T1000 (cell line): ENCODE measurements at regions not wholly inside any gene's neighbourhood (a gene's known extent, or its start where the extent isn't known, plus 50 kb on each side); places are given as distances from the start of the nearest gene placed in this dataset.
A peak's percentile ranks its signal among the peaks of the same experiment; 100 is the strongest.
"Not testable (repeated sequence)": the region's sequence is repeated elsewhere in the genome, so short reads cannot be mapped to it uniquely, and the experiment has no call there.

Experiments
- DNase-seq: peaks from one replicate; lab custom pipeline; 2025; ENCODE audit warnings: mixed read lengths; lab: John Stamatoyannopoulos, UW

DNA sequence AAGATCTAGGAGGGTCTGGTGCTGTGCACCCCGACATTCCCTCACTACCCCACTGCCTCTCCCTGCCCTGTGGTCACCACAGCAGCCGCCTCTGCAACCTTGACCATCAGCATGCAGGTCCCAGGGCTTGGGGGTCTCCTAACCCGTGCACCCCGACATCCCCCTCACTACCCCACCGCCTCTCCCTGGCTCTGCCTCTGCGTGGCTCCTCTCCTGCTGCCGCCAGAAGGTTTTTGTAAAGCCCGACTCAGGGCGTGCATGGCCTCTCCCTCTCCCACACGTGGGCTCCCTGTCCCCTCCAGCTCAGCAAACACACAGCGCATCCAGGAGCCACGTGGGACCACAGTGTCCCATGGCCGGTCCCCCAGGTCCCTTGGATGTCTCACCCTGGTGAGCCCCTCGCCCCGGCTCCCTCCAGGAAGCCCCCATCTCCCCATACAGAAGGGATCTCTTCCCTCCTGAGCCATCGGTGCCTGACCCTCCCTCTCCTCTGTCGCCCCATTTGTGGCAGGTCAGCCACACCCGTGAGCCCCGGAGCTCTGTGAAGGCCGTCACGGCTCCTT, 112.5 kb upstream of the LPCAT1 start:
- not testable (repeated sequence) for DNase-seq

GRCh38 chr5:1635477-1635876, 111.7 kb upstream of the LPCAT1 start:
- not testable (repeated sequence) for DNase-seq

- no peak for DNase-seq
Observed at GRCh38 chr5:1634337-1634661, 110.5 kb upstream of the LPCAT1 start.

DNA sequence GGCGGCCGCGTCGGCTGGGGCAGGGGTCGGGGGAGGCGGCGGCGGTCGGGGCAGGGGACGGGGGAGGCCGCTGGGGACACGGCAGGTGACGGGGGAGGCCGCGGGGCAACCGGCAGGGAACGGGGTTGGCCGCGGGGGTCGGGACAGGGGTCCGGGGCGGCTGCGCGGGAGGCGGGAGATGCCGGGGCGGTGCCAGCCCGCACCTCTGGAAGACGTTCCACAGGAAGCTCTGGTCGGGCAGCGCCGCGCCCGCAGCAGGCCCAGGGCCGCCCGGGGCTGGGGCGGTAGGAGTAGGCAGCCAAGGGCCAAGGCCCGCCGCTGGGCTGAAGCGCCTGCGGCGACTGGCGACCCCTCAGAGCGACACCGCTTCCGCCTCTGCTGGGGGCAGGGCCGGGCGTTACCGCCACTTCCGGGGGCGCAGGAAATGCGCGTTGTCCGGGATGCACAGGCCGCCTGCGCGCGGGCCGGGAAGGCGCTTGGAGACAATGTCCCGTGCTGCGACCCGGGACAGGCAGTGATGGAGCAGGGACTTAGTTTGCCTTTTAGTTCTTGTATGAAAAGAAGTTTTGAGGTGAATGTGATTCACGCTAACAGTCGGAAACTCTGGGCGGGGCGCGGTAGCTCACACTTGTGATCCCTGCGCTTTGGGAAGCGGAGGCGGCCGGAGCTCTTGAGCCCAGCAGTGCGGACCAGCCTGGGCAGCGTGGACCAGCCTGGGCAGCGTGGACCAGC, 110.0 kb upstream of the LPCAT1 start:
- no peak for DNase-seq

DNA sequence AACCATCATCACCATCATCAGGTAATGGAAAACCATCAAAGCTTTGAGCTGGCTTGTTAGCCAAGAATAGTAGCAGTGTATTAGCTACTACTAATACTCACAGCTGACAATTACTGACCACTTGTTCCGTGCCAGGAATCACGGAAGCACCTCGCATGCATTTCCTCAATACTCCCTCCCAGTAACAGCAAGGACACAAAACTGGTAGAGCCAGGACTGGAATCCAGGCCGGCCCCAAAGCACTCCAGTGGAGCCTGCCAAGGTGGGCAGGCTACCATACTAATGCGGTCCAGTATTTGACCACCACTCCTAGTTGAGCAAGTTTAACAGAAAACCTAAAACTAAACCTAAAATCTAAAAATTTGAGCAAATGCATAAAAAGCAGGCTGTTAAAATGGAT, 107.2 kb upstream of the LPCAT1 start:
- not testable (repeated sequence) for DNase-seq

DNA sequence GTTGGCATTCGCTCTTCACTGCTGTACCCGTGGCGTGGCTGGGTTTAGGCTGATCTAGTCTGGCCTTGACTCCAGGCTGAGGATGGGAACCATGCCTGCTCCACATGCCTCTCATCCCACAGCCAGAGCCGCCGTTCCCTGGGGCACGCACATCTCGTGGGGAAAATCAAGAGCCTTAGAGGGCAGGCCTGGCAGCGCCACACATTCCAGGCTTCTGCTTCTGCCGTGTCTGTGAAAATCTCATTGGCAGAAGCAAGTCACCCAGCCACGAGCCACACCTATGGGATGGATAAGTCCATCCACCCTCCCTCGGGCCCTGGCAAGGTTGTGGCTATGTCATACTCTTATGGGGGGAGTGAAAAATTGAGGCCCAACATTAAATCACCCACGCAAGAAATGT, 102.6 kb upstream of the LPCAT1 start:
- DNase-seq = not testable (repeated sequence)

- not testable (repeated sequence) for DNase-seq
Observed at GRCh38 chr5:1619531-1619930, 95.8 kb upstream of the LPCAT1 start.

- DNase-seq = not testable (repeated sequence)
Observed at GRCh38 chr5:1618296-1618865, 94.6 kb upstream of the LPCAT1 start.

DNA sequence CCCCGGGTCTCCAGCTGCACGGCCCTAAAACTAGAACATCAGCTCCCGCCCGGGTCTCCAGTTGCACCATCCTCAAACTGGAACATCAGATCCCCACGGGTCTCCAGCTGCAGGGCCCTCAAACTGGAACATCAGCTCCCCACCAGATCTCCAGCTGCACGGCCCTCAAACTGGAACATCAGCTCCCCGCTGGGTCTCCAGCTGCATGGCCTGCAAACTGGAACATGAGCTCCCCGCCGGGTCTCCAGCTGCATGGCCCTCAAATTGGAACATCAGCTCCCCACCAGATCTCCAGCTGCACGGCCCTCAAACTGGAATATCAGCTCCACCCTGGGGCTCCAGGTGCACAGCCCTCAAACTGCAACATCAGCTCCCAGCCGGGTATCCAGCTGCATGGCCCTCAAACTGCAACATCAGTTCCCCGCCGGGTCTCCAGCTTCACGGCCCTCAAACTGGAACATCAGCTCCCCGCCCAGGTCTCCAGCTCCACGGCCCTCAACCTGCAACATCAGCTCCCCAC, 93.5 kb upstream of the LPCAT1 start:
- not testable (repeated sequence) for DNase-seq

- not testable (repeated sequence) for DNase-seq
Observed at GRCh38 chr5:1613515-1613914, 89.8 kb upstream of the LPCAT1 start.

DNA sequence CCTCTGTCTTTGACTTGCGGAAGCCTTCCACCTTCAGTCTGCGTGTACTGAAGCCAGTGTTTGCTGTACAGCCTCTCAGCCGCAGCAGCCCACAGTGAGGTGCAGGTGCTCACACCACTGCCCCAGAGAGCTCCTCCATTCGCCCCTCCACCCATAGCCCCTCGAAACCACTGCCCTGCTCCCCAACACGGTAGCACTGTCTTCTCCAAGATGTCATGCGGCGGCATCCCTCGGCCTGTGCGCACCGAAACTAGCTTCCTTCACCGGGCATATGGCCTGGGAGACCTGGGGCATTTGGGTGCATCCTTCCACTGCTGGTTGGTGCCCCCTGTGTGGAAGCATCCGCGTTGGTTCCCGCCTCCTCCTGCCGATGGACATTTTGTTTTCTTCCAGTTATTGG, 86.8 kb upstream of the LPCAT1 start:
- DNase-seq = not testable (repeated sequence)

- not testable (repeated sequence) for DNase-seq
Observed at GRCh38 chr5:1609111-1609510, 85.4 kb upstream of the LPCAT1 start.

DNA sequence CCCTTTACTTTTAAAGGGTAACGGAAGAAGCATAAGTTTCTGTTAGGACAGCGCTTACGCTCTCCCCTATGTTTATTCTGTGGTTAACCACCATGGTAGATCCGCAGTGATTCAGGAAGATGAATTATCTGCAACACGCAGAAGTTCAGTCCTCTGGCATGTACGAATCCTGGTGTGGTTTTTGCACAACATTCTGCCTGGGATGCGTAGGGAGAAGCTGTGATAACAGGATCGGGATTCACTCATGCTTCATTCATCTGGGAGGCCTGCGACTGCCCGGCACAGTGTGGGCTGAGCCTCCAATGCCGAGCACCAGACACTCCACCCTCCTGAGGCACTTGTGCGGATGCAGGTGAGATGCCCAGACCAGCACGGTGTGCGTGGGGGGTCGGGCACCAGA, 84.6 kb upstream of the LPCAT1 start:
- peak; percentile 38 for DNase-seq

DNA sequence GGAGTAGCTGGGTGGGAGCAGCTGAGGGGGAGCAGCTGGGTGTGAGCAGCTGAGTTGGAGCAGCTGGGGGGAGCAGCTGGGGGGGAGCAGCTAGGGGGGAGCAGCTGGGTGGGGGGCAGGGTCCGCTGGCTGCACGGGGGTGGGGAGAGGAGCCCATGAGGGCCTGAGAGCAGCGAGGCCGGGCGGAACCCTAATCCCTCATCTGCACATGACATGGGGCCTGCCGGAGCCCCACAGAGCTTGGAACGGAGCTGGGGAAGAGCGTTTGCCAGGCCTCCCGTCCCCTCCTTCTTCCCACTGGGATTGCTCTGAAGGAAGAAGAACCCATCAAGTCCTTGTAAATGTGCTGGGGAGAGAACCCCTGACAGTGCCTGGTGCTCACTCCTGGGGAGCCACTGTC, 83.2 kb upstream of the LPCAT1 start:
- DNase-seq = not testable (repeated sequence)

- not testable (repeated sequence) for DNase-seq
Observed at GRCh38 chr5:1603916-1604315, 80.2 kb upstream of the LPCAT1 start.

- not testable (repeated sequence) for DNase-seq
Observed at GRCh38 chr5:1601565-1601964, 77.8 kb upstream of the LPCAT1 start.

GRCh38 chr5:1598950-1599737, 75.4 kb upstream of the LPCAT1 start:
- not testable (repeated sequence) for DNase-seq

- DNase-seq = not testable (repeated sequence)
Observed at GRCh38 chr5:1597093-1597473, 73.3 kb upstream of the LPCAT1 start.

GRCh38 chr5:1596462-1597092, 72.8 kb upstream of the LPCAT1 start:
- not testable (repeated sequence) for DNase-seq

DNA sequence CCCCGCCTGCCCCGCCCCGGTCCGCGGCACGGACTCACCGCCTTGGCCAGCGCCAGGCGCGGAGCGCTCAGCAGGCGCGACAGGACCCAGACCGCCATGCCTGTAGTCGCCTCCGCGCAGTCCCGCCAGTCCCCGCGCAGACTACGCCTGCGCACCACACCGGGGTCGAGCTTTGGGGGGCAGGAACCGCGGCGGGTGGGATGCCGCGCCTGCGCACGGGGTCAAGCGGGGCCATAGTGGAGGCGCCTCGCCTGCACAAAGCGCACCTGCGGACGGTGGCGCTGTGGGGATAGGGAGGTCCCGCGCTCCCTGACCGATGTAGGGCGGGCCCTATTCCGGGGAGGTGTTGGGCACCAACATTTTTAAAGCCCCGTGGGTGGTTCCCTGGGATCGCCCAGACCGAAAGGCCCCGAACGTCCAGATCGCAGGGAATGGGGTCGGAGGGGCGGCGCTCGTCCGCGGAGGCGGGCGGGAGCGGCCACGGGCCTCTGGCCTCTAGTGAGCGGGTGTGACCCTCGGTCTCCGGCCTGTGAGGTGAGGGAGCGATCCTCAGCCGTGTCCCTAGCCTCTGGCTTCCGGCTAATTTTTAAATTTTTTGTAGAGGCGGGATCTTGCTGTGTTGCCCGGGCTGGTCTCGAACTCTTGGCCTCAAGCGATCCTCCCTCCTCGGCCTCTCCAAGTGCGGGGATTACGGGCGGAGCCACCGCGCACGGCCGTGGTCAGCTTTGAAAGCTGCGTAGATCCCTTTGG, 70.8 kb upstream of the LPCAT1 start:
- DNase-seq = peak; percentile 36

DNA sequence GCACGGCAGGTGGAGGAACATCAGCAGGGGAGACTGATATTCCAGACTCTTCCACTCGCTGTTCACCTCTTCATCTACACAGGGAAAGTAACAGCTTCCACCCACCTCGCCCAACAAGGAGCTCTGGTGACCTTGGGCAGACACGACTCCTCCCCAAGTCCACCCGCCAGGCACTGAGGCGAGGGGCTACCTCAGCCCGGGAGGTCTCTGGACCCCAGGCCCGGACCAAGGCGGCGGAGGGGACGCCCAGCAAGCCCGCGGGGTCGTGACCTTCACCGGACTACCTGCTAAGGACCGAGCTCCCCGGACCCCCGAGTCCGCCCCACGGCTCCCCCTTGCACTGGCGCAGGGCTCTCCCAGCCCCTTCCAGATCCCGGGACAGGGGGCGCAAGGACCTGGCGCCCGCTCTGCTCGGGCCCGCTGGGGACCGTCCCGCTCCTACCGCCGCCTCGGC, 70.2 kb upstream of the LPCAT1 start:
- DNase-seq = no peak
